ENCODE measurements at regions not wholly inside any gene's neighbourhood (a gene's known extent, or its start where the extent isn't known, plus 50 kb on each side); places are given as distances from the start of the nearest gene placed in this dataset.

DNA sequence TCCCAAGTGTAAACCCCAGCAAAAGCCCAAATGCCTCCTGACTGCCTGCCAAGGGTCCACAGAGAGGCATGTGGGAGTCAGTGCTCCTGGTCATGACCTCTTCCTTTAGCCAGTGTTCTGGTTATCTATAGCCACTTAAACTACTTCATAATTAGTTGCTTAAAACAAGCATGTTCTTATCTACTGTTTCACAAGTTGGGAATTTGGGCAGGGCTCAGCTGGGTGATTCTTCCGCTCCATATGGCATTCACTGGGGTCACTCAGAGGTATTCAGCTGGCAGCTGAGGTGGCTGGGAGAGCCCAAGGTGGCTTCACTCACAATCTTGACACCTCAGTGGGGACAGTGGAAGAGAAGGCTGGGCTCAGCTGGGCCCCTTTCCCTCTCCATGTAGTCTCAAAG, 184.0 kb upstream of the RGS6 start:
- Histone ChIP-seq H3K4me3 (no peak overlapping the region), H3K4me1 (peaks cover 0 to 4% (median 0%) of the 10 kb centered on the region in 4 donors), H3K27ac (no peak overlapping the region), H3K9me3 (no peaks in the 10 kb centered on the region), H3K36me3 (no peaks in the 10 kb centered on the region), H3K27me3 (no peaks in the 10 kb centered on the region)
- intact Hi-C loops (cut with DNase I), result no loop called here
- no CpG with 5 or more reads among the region's 1 CpG for WGBS (ENCODE audit: insufficient coverage, low coverage, low lambda C conversion rate, missing lambda C conversion rate)
- TF ChIP-seq POLR2A (IDR thresholded peaks at IDR 0.05), result no peak
- TF ChIP-seq, protein P1, sequence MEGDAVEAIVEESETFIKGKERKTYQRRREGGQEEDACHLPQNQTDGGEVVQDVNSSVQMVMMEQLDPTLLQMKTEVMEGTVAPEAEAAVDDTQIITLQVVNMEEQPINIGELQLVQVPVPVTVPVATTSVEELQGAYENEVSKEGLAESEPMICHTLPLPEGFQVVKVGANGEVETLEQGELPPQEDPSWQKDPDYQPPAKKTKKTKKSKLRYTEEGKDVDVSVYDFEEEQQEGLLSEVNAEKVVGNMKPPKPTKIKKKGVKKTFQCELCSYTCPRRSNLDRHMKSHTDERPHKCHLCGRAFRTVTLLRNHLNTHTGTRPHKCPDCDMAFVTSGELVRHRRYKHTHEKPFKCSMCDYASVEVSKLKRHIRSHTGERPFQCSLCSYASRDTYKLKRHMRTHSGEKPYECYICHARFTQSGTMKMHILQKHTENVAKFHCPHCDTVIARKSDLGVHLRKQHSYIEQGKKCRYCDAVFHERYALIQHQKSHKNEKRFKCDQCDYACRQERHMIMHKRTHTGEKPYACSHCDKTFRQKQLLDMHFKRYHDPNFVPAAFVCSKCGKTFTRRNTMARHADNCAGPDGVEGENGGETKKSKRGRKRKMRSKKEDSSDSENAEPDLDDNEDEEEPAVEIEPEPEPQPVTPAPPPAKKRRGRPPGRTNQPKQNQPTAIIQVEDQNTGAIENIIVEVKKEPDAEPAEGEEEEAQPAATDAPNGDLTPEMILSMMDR (IDR thresholded peaks at IDR 0.05), result no peak
- DNase-seq (no peak), ATAC-seq (no peak)

DNA sequence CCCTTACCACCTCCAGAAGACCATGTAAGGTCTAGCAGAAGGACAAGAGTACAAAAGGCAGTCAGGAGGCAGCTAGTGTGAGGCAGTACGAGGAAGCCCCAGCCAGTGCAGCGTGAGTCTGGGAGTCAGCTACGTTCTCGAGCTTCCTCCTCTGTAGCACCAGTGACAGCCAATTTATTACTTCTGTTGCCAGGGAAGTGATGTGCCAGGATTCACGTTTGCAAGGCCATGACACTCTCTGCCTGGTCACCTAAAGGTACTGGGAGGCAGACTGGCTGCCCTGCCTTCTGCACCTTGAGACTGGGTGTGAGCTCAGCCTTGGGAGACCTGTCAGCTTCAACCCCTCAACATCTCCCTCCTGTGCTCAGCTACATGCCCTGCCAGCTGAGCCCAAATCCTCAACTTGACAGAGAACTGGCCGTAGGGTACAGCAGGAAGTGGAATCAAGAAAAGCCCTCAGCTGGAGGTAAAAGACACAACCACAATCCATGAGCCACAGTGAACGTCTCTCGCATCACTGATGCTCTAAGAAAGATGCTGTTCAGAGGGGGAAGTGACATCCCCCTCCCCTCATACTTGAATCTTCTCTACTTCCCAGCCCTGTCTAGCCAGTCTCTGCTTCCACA, 182.5 kb upstream of the RGS6 start:
- ATAC-seq (no peak), DNase-seq (no peak)
- H3K36me3 ChIP-seq, result no peaks in the 10 kb centered on the region
- no peak for TF ChIP-seq POLR2A (IDR thresholded peaks at IDR 0.05)
- TF ChIP-seq, protein P1 (IDR thresholded peaks at IDR 0.05), result no peak
- peaks cover 0 to 6% (median 0%) of the 10 kb centered on the region in 4 donors for H3K4me1 ChIP-seq
- intact Hi-C loops (cut with DNase I), result loop anchor here in 1 of 2 donors (10.0 kb wide), 1 partner anchor 615 kb away; no protein-coding TSS in a partner anchor
- H3K27me3 ChIP-seq, result no peaks in the 10 kb centered on the region
- no peak overlapping the region for H3K4me3 ChIP-seq
- no peaks in the 10 kb centered on the region for H3K9me3 ChIP-seq
- H3K27ac ChIP-seq, result no peak overlapping the region
- 20% methylated on average over 2 of the region's 8 CpGs for WGBS (ENCODE audit: insufficient coverage, low coverage, low lambda C conversion rate, missing lambda C conversion rate)

DNA sequence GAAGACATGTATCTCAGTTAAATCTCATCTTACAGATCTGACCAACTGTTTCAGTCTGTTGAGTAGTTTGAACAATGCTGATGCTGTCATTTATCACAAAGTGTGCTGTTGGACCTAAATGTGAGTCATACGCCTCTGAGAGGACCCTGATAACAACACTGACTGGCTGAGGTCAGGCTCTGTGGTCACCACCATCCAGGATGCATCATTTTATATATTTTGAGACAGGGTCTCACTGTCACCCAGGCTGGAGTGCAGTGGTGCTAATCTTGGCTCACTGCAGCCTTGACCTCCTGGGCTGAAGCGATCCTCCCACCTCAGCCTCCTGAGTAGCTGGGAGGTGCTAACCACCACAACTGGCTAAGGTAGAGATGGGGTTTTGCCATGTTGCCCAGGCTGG, 181.0 kb upstream of the RGS6 start:
- no peak overlapping the region for H3K4me3 ChIP-seq
- H3K36me3 ChIP-seq, result no peaks in the 10 kb centered on the region
- intact Hi-C loops (cut with DNase I), result loop anchor here in 1 of 2 donors (10.0 kb wide), 1 partner anchor 616 kb away; no protein-coding TSS in a partner anchor
- H3K4me1 ChIP-seq, result peaks cover 0 to 6% (median 0%) of the 10 kb centered on the region in 4 donors
- H3K27me3 ChIP-seq, result no peaks in the 10 kb centered on the region
- no peak overlapping the region for H3K27ac ChIP-seq
- no peaks in the 10 kb centered on the region for H3K9me3 ChIP-seq
- no CpG with 5 or more reads among the region's 2 CpGs for WGBS (ENCODE audit: insufficient coverage, low coverage, low lambda C conversion rate, missing lambda C conversion rate)
- ATAC-seq (no peak), DNase-seq (no peak)
- TF ChIP-seq, protein P1 (IDR thresholded peaks at IDR 0.05), result no peak
- no peak for TF ChIP-seq POLR2A (IDR thresholded peaks at IDR 0.05)

DNA sequence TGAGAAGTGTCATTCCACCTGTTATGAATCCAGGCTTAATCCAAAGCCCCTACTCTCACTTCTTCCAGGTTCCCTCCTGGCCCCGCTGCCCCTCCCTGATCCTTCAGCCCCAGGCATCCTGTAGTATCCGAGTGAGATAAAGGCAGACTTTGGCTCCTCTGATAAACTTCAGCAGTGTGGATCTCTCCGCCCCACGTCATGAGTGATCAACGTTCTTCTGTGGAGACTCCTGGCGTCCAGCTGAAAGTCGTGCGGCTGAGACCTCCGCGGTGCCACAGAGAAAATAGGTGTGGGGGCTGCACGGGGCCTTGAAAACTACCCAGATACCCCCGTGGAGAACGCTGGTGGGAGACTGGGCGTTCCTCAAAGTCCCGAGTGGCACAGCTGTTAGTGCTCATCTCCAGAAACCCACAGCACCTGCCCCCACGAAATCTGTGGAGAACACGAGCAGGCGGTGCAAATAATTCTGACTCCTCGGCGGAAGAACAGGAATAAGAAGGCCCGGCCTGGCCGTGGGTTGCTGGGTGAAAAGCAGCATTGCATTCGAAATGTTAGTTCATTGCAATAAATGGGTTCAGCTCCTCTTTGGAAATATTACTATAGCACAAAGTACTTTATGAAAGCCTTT, 180.0 kb upstream of the RGS6 start:
- no peak overlapping the region for H3K4me3 ChIP-seq
- no peak for TF ChIP-seq POLR2A (IDR thresholded peaks at IDR 0.05)
- TF ChIP-seq, protein P1 (IDR thresholded peaks at IDR 0.05), result no peak
- peaks cover 0 to 6% (median 0%) of the 10 kb centered on the region in 4 donors for H3K4me1 ChIP-seq
- H3K27ac ChIP-seq, result no peak overlapping the region
- DNase-seq (no peak), ATAC-seq (no peak)
- no peaks in the 10 kb centered on the region for H3K9me3 ChIP-seq
- 77% methylated on average over 14 of the region's 23 CpGs for WGBS (ENCODE audit: insufficient coverage, low coverage, low lambda C conversion rate, missing lambda C conversion rate)
- no peaks in the 10 kb centered on the region for H3K36me3 ChIP-seq
- H3K27me3 ChIP-seq, result no peaks in the 10 kb centered on the region
- intact Hi-C loops (cut with DNase I), result loop anchor here (2.0 to 10.0 kb wide), 2 partner anchors 613 to 617 kb away; no protein-coding TSS in a partner anchor

Measured in right lobe of liver (tissue), 6 donors.